Gastroesophageal sphincter (tissue), 3 donors: ENCODE measurements at regions not wholly inside any gene's neighbourhood (a gene's known extent, or its start where the extent isn't known, plus 50 kb on each side); places are given as distances from the start of the nearest gene placed in this dataset.

Experiments
- POLR2A ChIP-seq, 2 donors: fragments of 450-650 bp; IDR thresholded peaks; one replicate each; pipeline ENCODE4 v1.6.1; 2017; ENCODE audit warnings: antibody characterized with exemption in 2 of 2, mild to moderate bottlenecking in 2 of 2, moderate library complexity in 1 of 2
- POLR2AphosphoS5 ChIP-seq: sonication (generic); formaldehyde crosslinking; IDR thresholded peaks from one replicate; pipeline ENCODE4 v1.6.1; 2017; ENCODE audit warnings: antibody characterized with exemption
- TF ChIP-seq, protein P1 (sequence below), 4 experiments: fragments of 200-600 bp in 2 of 4; fragments of 450-650 bp in 2 of 4; sonication (generic) in 1 of 4; IDR thresholded peaks; one replicate each; pipeline ENCODE4 v1.5.1; 2017 to 2019; ENCODE audit warnings: antibody characterized with exemption in 4 of 4, mild to moderate bottlenecking in 2 of 4, moderate library complexity in 2 of 4

- TF ChIP-seq, protein P1, sequence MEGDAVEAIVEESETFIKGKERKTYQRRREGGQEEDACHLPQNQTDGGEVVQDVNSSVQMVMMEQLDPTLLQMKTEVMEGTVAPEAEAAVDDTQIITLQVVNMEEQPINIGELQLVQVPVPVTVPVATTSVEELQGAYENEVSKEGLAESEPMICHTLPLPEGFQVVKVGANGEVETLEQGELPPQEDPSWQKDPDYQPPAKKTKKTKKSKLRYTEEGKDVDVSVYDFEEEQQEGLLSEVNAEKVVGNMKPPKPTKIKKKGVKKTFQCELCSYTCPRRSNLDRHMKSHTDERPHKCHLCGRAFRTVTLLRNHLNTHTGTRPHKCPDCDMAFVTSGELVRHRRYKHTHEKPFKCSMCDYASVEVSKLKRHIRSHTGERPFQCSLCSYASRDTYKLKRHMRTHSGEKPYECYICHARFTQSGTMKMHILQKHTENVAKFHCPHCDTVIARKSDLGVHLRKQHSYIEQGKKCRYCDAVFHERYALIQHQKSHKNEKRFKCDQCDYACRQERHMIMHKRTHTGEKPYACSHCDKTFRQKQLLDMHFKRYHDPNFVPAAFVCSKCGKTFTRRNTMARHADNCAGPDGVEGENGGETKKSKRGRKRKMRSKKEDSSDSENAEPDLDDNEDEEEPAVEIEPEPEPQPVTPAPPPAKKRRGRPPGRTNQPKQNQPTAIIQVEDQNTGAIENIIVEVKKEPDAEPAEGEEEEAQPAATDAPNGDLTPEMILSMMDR (IDR thresholded peaks at IDR 0.05) = no peak
- no peak for TF ChIP-seq POLR2A (IDR thresholded peaks at IDR 0.05)
- no peak for TF ChIP-seq POLR2AphosphoS5
These were observed 128.5 kb upstream of the GSE1 start for GRCh38 chr16:85484347-85485300.
